T1000 (cell line): ENCODE measurements at regions not wholly inside any gene's neighbourhood (a gene's known extent, or its start where the extent isn't known, plus 50 kb on each side); places are given as distances from the start of the nearest gene placed in this dataset.
"Not testable (repeated sequence)": the region's sequence is repeated elsewhere in the genome, so short reads cannot be mapped to it uniquely, and the experiment has no call there.

Experiments used
- DNase-seq: peaks from one replicate; lab custom pipeline; 2025; ENCODE audit warnings: mixed read lengths; lab: John Stamatoyannopoulos, UW

DNA sequence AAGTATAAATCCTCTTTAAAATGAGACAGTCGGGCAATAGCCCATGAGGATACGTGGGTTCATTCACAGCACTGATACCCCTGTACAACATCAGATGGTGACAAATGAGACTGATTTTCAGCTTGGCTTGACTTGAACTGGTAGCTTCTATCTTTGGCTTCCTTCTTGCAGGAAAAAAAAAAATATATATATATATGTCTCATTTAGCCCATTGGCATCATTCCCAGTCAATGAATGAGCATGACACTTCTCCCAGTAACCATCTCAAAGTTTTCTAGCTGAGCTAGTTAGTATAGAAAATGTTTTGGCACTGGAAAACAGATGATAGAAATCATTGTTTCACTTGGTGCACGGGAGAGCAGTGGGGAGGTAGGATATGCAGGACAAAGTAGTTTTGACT lies 222.5 kb upstream of the TAS2R1 start:
- no peak for DNase-seq

DNA sequence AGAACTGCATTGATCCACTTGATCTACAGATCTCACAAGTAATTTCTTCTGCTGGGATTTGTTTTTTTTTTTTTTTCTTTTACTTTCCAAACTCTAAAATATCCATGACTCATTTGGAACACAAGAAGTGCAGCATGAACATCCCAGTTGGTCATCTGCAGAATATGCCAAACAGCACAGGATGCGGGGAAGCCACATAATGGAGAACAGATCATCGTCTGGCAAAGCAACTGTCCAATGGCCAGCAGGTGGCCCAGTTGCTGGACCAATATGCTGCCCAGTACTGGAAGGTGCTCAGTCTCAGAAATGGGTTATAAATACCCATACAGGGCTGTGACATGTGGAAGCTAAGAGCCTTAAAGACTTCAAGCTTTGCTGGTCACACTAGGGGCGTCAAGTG lies 221.3 kb upstream of the TAS2R1 start:
- DNase-seq, result no peak

DNA sequence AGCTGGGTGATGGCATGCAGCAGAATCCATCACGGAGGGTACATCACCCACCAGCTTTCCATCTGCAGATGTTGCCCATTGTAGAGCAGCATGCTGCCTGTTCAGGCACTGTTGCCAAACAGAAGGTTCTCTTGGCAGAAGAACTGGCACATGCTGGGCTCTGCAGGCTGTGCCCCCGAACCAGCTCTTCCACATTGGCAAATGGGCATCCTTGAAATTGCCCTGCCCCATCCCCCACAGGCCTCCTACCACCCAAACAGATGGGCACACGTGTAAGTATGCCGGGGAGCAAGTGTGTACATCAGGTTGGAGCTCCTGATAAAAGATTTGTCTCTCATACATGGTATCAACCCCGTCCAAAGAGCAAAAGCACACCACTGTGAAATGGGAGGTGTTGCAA lies 220.3 kb upstream of the TAS2R1 start:
- no peak for DNase-seq

DNA sequence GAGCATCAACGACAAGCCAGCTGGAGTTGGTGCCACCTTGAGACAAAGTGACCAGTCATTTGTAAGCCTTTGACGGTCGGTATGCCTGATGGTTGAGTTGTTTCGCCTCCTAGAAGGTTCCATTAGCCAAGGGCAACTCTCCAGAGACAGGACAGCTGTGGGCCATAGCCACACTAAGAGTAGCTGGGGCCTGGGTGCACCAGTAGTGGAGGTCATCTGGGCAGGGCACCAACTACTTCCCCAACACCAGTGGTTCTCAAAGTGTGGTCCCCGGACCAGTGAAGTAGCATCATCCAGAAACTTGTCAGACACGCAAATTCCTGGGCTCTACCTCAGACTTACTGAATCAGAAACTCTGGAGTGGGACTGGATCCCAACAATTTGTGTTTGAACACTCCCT lies 217.5 kb upstream of the TAS2R1 start:
- DNase-seq, result no peak

DNA sequence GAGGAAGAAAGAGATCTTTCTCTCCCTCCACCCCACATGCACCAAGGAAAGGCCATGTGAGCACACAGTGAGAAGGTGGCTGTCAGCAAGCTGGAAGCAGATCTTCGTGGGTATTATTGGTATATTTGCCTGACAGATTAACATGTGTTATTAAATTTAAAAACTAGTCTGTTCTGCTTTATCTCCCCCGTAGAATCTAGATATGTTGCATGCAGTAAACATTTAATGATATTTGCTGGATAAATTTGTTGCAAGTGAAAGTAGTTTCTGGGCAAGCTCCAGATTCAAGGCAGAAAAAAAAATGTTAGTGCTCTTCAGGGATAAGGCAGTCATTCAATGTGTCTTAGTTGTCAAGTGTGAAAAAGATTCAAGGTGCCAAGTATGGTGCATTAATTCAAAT lies 215.0 kb upstream of the TAS2R1 start:
- DNase-seq, result no peak

DNA sequence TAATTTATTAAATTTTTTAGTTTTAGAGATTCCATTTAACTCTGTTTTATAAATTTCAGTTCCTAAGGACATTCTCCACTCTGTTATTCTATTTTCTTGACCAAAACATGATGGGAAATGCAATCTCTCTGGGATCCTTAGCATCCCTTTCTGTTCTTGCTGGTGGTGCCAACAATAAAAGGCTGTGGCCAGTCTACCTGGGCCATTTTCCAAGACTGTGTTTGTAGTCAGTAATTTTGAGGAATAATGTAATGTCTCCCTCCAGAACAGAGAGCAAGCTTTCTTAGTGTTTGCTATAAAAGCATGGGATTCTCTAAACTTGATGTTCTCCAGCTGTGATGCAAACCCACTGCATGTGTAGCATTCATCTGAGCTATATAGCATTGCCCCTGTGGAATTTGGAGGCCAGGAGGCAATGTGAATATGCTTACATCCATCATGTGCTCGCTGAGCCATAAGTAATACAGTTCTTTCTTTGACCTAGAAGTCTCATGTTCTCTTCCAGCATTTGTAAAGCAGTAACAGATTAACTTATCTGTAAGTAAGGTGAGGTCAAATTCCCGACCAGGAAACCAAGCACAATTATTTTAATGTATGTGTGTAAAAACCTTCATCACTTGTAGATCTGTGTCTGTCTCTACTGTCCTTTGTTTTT lies 211.5 kb upstream of the TAS2R1 start:
- no peak for DNase-seq

DNA sequence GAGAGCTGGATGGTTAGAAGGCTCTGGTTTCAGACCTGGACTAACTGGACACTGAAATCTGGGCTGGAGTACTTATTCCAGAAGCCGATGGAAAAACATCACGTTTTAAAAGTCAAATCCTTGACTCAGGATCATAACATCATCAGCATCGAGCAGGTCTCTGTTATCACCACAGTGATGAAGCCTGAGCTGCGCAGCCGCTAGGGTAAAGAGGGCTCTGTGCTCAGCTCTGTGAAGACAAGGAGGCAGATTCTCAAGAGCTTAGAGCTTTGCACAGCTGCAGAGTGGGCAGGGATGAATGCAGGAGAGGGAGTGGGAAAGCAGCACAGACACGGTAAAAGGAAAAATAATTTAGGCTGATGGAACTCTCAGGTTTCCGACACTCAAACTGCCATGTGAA lies 208.8 kb upstream of the TAS2R1 start:
- DNase-seq, result no peak

DNA sequence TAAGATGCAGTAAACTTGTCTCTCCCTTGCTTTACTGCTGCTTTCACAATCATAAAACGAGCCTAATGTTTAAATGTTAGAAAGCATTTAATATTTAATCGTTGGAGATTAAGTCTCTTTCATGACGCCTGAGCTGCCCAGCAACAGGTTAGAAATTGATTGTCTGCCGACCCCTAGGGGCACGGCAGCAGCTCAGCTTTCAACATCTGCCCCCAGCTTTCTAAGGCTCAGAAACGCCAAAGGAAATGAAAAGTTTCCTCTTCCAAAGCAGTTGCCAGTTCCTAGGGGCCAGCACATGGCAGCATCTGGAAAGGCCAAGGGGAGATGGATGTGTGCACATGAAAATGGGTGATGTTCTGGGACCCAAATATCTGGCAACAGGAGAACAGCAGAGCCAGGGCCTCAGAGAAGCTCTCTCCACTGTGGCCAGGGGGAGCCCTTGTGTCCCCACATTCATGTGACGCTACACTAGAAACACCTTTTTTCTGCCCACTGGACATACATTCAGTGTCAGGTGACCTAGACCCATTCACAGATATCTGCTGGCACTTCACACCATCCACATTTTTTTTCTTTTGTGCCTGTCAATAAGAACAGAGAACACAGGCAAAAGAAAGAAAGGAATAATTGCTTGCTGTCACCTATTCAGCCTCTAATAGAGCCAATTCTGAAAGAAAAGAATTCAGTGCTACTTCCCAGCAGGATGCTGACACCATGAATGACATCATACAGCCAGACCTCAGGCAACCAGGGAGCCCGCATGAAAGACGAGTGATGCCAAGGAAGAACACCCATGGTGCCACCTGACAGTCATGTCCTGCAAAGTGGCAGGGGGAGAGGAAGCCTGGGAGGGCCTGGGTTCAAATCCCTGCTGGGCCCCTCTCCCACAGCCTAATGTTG lies 205.0 kb upstream of the TAS2R1 start:
- DNase-seq, result no peak

DNA sequence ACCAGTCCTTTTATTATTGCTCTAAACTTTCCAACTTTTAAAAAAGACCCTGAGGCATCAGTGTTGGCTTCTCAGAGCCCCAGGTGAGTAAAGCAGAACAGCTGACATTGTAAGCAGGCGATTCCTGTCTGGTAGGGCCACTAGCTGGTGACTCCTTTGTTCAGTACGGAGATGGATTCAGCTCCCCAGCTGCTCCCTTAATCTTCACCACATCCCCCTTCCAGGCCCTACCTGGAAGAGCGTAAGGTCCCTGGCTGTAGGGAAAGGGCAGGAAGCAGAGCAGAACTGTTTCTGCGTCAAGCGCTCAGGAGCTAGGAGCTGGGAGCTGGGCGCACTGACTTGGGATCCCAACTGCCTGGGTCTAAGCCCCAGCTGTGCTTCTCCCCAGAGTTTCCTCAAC lies 203.7 kb upstream of the TAS2R1 start:
- DNase-seq, result no peak

DNA sequence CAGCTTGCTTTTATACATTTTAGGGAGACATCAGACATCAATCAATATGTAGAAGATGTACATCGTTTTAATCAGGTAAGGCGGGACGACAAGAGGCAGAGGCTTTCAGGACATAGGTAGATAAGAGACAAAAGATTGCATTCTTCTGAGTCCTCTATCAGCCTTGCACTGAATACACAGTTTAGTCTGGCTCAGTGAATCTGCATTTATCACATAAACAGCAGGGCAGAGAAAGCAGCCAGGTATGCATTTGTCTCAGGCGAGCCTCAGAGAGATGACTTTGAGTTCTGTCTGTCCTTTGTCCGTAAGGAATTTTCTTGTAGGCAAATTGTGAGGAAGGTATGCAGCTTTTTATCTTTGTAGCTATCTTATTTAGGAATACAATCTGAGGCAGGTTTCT lies 202.8 kb upstream of the TAS2R1 start:
- no peak for DNase-seq

DNA sequence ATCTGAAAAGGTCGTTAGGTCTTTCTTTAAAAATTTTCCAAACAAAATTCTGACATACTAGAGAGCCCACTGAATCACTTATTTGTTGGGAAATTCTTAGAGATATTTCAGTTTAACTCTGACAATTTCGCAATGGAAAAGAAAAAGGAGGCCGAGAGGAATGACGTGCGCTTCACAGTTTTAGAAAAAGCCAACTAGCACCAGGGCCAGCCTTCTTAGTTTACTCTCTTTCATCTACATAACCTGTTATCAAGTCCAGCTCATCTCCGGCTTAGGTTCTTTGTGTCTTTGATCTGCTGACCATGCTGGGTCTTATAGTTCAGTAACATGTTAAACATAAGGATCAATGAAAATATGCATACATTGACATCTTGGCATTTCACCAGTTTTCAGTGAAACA lies 201.7 kb upstream of the TAS2R1 start:
- DNase-seq, result no peak

DNA sequence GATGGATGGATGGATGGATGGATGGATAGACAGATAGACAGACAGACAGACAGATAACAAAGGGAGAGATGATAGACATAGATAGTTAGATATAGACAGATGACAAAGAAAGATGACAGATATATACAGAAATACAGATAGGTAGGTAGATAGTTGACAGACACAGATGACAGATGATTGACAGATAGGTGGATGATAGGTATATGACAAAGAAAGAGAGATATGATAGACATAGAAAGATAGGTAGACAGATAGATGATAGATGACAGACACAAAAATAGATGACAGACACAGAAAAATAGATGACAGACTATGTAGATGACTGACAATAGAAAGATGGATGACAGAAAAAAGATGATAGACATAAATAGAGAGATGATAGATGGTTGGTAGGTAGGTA lies 200.0 kb upstream of the TAS2R1 start:
- DNase-seq, result no peak

DNA sequence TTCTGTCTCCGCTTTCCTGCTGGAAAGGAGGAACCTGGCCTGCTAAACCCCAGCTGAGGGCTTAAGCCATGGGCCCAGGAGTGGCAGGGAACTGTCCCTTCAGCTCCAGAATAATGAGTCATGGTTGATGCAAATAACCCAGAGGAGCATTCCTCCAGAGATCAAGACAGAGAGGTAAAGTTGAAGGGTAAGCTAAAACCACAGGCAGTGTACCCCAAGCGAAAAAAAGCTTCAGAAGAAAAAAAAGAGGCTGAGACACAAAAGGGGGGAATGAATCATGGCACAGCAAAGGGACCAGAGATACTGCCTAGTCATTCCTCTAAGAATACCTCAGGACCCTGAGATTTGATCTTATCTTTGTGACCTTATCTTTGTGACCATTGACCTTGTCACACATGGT lies 199.5 kb upstream of the TAS2R1 start:
- no peak for DNase-seq

DNA sequence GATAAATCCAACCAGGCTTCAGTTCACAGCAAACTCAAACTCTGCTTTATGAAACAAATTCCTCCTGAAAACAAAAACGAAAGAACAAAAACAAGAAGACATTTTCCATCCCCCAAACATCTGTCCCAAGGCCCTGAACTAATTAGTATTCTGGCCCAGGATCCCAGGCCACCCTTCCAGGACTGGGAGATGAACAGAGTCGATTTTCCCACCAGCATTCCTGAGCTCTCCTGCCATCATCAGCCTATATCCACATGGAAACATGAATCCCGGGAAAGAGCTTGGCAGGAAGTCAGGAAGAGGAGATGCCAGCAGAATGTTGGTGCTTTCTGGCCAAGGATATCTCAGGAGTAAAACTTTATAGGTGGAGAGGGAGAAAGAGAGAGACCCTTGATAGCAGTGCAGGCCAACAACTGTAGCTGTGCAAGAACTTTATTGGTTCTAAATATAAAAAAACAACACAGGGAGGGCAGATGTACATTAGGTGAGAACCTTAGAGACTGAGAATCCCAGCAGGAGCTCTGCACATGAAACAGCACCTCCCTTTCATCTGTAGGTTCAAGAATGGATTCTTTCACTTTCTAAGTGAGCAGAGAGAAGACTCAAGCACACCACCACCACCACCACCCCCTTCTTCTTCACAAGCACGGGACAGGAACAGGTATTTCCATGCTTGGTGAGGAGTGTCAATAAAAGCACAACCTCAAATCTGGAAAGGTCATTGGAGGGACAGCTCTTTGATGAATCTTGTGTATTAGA lies 190.7 kb upstream of the TAS2R1 start:
- DNase-seq, result no peak

DNA sequence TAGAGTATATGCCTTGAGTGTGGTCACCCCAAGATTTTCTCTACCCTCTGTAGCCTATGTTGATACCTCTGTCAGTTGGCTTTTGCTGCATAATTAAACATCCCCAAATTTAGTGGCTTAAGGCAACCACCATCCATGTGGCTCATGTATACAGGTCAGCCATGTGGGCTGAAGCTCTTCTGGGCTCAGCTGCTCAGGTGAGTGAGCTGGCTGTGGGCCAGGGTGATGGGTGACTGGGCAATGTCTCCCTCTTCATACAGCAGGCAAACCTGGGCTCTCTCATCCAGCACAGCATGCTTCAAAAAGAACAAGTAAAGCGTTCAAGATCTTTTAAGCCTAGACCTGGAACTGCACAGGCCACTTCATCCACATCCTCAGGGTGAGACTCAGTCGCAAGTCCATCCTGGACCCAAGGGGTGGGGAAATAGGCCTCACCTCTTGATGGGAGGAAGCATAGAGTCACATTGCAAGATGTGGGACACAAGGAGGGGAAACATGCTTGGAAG lies 188.2 kb upstream of the TAS2R1 start:
- DNase-seq, result no peak

DNA sequence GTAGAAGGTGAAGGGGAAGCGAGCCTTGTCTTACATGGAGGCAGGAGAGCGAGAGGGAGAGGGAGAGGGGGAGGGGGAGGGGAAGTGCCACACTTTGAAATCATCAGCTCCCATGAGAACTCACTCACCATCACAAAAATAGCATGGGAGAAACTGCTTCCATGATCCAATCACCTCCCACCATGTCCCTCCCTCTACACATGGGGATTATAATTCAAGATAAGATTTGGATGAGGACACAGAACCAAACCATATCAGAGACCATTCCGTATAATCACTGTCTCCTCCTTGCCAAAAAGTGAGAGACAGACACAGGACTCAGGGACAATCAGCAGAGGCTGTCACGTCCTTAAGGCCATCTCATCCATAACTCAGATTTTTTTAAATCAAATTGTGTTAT lies 187.7 kb upstream of the TAS2R1 start:
- no peak for DNase-seq

DNA sequence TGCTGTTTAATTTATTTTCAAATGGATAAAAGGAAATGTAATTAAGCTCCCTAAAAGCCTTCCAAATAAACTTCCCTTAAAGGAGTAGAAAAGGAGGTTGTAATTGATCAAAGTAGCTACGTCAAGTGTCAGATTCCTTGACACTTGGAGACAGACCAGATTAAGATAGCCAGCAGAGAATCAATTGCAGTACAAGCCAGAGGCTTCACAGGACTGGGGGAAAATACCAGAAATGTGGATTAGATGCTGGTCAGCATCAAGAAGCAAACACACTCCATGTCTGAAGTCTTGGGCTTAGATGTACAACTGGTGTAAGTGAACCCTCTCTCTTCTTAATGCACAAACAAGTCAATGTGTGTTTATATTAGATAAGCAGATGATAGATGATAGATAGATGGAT lies 184.9 kb upstream of the TAS2R1 start:
- no peak for DNase-seq

DNA sequence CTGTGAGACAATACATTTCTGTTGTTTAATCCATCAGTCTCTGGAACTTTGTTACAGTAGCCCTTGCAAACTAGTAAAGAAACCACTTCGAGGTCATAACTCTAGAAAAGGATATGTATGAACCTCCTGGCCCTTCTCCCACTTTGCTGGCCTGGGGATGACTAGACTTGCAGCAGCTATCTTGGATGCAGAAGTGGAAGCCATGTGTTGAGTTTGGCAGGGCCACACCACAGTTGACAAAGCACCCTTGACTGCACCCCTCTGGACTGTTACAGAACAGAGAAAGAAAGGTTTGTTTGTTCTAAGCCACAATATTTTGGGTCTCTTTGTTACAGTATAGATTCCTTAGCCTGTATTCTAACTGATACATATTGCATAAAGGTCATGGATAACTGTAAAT lies 183.2 kb upstream of the TAS2R1 start:
- no peak for DNase-seq

DNA sequence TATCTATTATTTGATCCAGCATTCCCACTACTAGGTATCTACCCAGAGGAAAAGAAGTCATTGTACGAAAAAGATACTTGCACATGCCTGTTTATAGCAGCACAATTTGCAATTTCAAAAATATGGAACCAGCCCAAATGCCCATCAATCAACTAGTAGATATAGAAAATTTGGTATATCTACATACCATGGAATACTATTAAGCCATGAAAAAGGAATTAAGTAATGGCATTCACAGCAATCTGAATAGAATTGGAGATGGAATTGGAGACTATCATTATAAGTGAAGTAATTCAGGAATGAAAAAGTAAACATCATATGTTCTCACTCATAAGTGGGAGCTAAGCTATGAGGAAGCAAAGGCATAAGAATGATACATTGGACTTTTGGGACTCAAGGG lies 177.2 kb upstream of the TAS2R1 start:
- DNase-seq, result not testable (repeated sequence)

DNA sequence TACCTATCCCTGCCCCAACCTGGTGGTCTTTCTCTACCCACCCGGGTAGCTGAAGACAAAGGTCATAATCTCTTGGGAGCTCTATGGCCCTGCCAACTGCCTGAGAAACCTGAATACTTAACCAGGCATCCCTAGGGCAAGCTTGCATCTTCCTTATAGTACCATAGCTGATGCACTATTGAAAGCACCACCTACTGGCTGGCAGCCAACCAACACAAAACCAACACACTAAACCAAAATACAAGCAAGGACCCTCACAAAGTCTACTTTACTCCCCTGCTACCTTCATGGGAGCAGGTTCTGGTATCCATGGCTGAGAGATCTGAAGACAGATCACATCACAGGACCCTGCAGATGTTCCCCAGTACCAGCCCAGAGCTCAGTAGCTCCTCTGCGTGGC lies 171.8 kb upstream of the TAS2R1 start:
- no peak for DNase-seq

DNA sequence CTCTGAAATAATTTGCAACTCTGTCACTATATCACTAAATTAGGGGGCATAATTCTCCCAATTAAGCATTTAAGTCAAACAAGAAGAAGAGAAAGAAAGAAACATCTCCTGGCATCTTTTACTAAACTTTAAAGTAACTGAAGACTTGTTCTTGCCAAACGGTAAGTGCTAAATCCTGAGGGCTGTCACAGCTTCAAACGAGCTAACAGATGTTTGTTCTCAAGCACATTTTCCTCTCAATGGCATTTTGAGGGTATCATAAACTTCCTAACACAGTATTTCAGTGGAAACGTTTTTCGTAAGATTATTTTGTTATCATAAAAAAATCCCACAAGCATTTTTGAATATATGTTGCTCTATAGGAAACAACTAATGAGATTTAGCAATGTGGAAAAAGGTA lies 169.5 kb upstream of the TAS2R1 start:
- DNase-seq, result no peak

DNA sequence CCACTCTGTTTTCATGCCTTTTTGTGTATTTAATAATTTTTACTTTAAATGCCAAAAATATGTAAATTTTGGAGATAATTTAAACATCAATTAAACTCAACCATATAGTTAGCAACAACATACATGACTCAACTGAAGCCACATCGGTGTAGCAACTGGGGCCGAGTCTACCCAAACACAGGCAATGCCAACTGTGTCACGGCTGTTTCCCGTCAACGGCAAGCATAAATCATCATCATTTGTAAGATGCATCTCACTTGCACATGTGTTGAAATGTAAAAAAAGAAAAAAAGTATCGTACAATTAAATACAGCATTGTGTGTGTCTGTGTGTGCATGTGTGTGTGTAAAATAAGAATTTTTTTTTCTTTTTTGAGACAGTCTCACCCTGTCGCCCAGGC lies 160.1 kb upstream of the TAS2R1 start:
- DNase-seq, result no peak

DNA sequence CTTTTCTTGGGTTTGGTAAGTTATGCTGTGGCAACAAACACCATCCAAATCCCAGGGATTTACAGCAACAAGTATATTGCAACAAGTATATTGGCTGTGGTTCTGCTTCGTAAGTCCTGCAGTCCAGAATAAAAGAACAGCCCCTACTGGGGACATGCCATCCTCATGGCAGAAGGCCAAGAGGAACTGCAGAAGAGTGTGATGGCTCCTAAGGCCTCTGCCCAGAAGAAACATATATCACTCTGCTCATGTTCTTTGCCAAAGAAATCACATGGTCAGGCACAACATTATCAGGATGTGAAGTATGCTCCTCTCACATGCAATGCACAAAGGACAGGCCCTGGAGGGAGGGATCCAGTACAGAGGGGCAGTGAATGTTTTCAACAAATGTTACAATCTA lies 159.6 kb upstream of the TAS2R1 start:
- DNase-seq, result no peak
